K562 (cell line): ENCODE measurements at regions not wholly inside any gene's neighbourhood (a gene's known extent, or its start where the extent isn't known, plus 50 kb on each side); places are given as distances from the start of the nearest gene placed in this dataset.

Experiments used
- CBX8 ChIP-seq: fragments of 200-600 bp; sonication (generic); IDR thresholded peaks from 2 replicates; pipeline ENCODE4 v1.6.1; 2012; ENCODE audit warnings: borderline replicate concordance, mixed run types, low read depth, mild to moderate bottlenecking, moderate library complexity, mixed read lengths, low read length, control low read depth, inconsistent platforms; ENCODE audit not compliant: poor library complexity, severe bottlenecking; ENCODE audit errors: extremely low read depth
- EZH2 ChIP-seq: IDR thresholded peaks from 2 replicates; pipeline ENCODE4 v1.6.1; 2012; ENCODE audit warnings: low read depth, mild to moderate bottlenecking, inconsistent platforms, low read length, borderline replicate concordance
- GTF2F1 ChIP-seq: IDR thresholded peaks from 2 replicates; pipeline ENCODE4 v1.6.1; 2011; ENCODE audit warnings: low read depth, low read length, improper control_type of control experiment
- HMG20A ChIP-seq: fragments of 450-650 bp; formaldehyde crosslinking; conservative IDR thresholded peaks from 2 replicates; pipeline ENCODE4 v1.4.0; 2020; ENCODE audit warnings: mild to moderate bottlenecking, mixed read lengths
- PRPF4 ChIP-seq: fragments of 200-400 bp; formaldehyde crosslinking; IDR thresholded peaks from one replicate; pipeline ENCODE4 v1.6.1; 2017; ENCODE audit warnings: low read length, low read depth, mild to moderate bottlenecking; ENCODE audit not compliant: insufficient read depth, poor library complexity, severe bottlenecking
- TAL1 ChIP-seq: fragments of 450-650 bp; IDR thresholded peaks from 2 replicates; pipeline ENCODE4 v1.6.1; 2016; ENCODE audit warnings: mild to moderate bottlenecking
- TCF7L2 ChIP-seq: fragments of 150-350 bp; IDR thresholded peaks from 2 replicates; pipeline ENCODE4 v1.6.1; 2016; ENCODE audit warnings: low read depth, mild to moderate bottlenecking, low read length, moderate library complexity
- ZNF584 ChIP-seq: fragments of 200-800 bp; sonication (Bioruptor generic); IDR thresholded peaks from 2 replicates; pipeline ENCODE4 v1.6.1; 2016; ENCODE audit warnings: low read depth, mild to moderate bottlenecking, missing genetic modification characterization, missing compliant biosample characterization
- ZSCAN29 ChIP-seq: fragments of 450-650 bp; IDR thresholded peaks from 2 replicates; pipeline ENCODE4 v1.6.1; 2017
- TF ChIP-seq, protein P1 (sequence below): sonication (generic); formaldehyde crosslinking; IDR thresholded peaks from 2 replicates; pipeline ENCODE4 v1.8.0; 2023; ENCODE audit warnings: mild to moderate bottlenecking, missing genetic modification reagents
- TF ChIP-seq, protein P2 (sequence below): fragments of 200-600 bp; sonication (generic); IDR thresholded peaks from one replicate; pipeline ENCODE4 v1.6.1; 2012; ENCODE audit warnings: mild to moderate bottlenecking, low read depth, low read length, inconsistent platforms
- TF ChIP-seq, protein P3 (sequence below), 3 experiments: IDR thresholded peaks in 2 of 3; conservative IDR thresholded peaks in 1 of 3; 2 replicates each; pipeline ENCODE4 v1.5.1; 2011 to 2012; ENCODE audit warnings: low read length in 3 of 3, mild to moderate bottlenecking in 3 of 3, control low read depth in 2 of 3, improper control_type of control experiment in 1 of 3, inconsistent platforms in 1 of 3, low read depth in 1 of 3, mixed read lengths in 1 of 3, moderate library complexity in 1 of 3; ENCODE audit not compliant: insufficient read depth in 2 of 3
- TF ChIP-seq, protein P4 (sequence below): fragments of 250-450 bp; sonication (Bioruptor Pico); IDR thresholded peaks from 2 replicates; pipeline ENCODE4 v1.4.0; 2020

DNA sequence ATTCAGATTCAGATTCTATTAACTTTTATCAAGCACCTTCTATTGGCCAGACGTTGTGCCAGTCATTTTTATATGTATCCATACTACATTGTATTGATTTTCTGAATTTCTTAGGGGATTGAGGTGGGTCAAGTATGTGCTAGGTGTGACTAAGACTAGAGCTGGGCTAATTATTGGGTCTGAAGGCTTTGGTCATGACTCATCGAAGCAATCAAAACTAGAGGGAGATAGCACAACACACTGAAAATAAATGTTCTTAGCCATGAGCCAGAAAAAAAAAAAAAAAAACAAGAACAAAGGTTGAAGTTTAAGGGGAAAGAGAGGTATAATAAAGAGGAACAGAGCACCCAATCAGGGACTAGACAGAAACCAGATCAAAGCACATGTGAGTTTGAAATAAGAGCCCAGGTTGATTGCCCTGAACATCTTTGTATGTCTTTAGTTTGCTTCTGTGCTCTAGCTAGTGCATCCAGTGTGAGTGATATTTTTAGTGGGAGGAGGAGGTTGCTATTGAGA lies 171.6 kb upstream of the FOXP2 start:
- TF ChIP-seq CBX8 (no peak), GTF2F1 (no peak), TAL1 (no peak), HMG20A (no peak), EZH2 (no peak), TCF7L2 (no peak), ZSCAN29 (no peak), ZNF584 (CRISPR knock-in tag) (no peak), PRPF4 (no peak)
- TF ChIP-seq, protein P1, sequence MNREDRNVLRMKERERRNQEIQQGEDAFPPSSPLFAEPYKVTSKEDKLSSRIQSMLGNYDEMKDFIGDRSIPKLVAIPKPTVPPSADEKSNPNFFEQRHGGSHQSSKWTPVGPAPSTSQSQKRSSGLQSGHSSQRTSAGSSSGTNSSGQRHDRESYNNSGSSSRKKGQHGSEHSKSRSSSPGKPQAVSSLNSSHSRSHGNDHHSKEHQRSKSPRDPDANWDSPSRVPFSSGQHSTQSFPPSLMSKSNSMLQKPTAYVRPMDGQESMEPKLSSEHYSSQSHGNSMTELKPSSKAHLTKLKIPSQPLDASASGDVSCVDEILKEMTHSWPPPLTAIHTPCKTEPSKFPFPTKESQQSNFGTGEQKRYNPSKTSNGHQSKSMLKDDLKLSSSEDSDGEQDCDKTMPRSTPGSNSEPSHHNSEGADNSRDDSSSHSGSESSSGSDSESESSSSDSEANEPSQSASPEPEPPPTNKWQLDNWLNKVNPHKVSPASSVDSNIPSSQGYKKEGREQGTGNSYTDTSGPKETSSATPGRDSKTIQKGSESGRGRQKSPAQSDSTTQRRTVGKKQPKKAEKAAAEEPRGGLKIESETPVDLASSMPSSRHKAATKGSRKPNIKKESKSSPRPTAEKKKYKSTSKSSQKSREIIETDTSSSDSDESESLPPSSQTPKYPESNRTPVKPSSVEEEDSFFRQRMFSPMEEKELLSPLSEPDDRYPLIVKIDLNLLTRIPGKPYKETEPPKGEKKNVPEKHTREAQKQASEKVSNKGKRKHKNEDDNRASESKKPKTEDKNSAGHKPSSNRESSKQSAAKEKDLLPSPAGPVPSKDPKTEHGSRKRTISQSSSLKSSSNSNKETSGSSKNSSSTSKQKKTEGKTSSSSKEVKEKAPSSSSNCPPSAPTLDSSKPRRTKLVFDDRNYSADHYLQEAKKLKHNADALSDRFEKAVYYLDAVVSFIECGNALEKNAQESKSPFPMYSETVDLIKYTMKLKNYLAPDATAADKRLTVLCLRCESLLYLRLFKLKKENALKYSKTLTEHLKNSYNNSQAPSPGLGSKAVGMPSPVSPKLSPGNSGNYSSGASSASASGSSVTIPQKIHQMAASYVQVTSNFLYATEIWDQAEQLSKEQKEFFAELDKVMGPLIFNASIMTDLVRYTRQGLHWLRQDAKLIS (CRISPR knock-in tag) = no peak
- TF ChIP-seq, protein P2, sequence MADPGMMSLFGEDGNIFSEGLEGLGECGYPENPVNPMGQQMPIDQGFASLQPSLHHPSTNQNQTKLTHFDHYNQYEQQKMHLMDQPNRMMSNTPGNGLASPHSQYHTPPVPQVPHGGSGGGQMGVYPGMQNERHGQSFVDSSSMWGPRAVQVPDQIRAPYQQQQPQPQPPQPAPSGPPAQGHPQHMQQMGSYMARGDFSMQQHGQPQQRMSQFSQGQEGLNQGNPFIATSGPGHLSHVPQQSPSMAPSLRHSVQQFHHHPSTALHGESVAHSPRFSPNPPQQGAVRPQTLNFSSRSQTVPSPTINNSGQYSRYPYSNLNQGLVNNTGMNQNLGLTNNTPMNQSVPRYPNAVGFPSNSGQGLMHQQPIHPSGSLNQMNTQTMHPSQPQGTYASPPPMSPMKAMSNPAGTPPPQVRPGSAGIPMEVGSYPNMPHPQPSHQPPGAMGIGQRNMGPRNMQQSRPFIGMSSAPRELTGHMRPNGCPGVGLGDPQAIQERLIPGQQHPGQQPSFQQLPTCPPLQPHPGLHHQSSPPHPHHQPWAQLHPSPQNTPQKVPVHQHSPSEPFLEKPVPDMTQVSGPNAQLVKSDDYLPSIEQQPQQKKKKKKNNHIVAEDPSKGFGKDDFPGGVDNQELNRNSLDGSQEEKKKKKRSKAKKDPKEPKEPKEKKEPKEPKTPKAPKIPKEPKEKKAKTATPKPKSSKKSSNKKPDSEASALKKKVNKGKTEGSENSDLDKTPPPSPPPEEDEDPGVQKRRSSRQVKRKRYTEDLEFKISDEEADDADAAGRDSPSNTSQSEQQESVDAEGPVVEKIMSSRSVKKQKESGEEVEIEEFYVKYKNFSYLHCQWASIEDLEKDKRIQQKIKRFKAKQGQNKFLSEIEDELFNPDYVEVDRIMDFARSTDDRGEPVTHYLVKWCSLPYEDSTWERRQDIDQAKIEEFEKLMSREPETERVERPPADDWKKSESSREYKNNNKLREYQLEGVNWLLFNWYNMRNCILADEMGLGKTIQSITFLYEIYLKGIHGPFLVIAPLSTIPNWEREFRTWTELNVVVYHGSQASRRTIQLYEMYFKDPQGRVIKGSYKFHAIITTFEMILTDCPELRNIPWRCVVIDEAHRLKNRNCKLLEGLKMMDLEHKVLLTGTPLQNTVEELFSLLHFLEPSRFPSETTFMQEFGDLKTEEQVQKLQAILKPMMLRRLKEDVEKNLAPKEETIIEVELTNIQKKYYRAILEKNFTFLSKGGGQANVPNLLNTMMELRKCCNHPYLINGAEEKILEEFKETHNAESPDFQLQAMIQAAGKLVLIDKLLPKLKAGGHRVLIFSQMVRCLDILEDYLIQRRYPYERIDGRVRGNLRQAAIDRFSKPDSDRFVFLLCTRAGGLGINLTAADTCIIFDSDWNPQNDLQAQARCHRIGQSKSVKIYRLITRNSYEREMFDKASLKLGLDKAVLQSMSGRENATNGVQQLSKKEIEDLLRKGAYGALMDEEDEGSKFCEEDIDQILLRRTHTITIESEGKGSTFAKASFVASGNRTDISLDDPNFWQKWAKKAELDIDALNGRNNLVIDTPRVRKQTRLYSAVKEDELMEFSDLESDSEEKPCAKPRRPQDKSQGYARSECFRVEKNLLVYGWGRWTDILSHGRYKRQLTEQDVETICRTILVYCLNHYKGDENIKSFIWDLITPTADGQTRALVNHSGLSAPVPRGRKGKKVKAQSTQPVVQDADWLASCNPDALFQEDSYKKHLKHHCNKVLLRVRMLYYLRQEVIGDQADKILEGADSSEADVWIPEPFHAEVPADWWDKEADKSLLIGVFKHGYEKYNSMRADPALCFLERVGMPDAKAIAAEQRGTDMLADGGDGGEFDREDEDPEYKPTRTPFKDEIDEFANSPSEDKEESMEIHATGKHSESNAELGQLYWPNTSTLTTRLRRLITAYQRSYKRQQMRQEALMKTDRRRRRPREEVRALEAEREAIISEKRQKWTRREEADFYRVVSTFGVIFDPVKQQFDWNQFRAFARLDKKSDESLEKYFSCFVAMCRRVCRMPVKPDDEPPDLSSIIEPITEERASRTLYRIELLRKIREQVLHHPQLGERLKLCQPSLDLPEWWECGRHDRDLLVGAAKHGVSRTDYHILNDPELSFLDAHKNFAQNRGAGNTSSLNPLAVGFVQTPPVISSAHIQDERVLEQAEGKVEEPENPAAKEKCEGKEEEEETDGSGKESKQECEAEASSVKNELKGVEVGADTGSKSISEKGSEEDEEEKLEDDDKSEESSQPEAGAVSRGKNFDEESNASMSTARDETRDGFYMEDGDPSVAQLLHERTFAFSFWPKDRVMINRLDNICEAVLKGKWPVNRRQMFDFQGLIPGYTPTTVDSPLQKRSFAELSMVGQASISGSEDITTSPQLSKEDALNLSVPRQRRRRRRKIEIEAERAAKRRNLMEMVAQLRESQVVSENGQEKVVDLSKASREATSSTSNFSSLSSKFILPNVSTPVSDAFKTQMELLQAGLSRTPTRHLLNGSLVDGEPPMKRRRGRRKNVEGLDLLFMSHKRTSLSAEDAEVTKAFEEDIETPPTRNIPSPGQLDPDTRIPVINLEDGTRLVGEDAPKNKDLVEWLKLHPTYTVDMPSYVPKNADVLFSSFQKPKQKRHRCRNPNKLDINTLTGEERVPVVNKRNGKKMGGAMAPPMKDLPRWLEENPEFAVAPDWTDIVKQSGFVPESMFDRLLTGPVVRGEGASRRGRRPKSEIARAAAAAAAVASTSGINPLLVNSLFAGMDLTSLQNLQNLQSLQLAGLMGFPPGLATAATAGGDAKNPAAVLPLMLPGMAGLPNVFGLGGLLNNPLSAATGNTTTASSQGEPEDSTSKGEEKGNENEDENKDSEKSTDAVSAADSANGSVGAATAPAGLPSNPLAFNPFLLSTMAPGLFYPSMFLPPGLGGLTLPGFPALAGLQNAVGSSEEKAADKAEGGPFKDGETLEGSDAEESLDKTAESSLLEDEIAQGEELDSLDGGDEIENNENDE = no peak
- TF ChIP-seq, protein P3, sequence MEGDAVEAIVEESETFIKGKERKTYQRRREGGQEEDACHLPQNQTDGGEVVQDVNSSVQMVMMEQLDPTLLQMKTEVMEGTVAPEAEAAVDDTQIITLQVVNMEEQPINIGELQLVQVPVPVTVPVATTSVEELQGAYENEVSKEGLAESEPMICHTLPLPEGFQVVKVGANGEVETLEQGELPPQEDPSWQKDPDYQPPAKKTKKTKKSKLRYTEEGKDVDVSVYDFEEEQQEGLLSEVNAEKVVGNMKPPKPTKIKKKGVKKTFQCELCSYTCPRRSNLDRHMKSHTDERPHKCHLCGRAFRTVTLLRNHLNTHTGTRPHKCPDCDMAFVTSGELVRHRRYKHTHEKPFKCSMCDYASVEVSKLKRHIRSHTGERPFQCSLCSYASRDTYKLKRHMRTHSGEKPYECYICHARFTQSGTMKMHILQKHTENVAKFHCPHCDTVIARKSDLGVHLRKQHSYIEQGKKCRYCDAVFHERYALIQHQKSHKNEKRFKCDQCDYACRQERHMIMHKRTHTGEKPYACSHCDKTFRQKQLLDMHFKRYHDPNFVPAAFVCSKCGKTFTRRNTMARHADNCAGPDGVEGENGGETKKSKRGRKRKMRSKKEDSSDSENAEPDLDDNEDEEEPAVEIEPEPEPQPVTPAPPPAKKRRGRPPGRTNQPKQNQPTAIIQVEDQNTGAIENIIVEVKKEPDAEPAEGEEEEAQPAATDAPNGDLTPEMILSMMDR (IDR thresholded peaks at IDR 0.05 in 2 of 3, conservative IDR thresholded peaks at IDR 0.05 in 1 of 3; ENCODE audit: insufficient read depth in 2 of 3, low read depth in 1 of 3, low read length in 3 of 3) = no peak
- TF ChIP-seq, protein P4, sequence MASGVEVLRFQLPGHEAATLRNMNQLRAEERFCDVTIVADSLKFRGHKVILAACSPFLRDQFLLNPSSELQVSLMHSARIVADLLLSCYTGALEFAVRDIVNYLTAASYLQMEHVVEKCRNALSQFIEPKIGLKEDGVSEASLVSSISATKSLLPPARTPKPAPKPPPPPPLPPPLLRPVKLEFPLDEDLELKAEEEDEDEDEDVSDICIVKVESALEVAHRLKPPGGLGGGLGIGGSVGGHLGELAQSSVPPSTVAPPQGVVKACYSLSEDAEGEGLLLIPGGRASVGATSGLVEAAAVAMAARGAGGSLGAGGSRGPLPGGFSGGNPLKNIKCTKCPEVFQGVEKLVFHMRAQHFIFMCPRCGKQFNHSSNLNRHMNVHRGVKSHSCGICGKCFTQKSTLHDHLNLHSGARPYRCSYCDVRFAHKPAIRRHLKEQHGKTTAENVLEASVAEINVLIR (CRISPR knock-in tag) = no peak
